Lower lobe of right lung (tissue), 2 donors: ENCODE measurements at regions not wholly inside any gene's neighbourhood (a gene's known extent, or its start where the extent isn't known, plus 50 kb on each side); places are given as distances from the start of the nearest gene placed in this dataset.
"Not testable (repeated sequence)": the region's sequence is repeated elsewhere in the genome, so short reads cannot be mapped to it uniquely, and the experiment has no call there.

Source experiments
- ATAC-seq, 2 donors: fragments of 200-7000 bp; cut with Tn5 transposase; one replicate each; pipeline ENCODE4 v1.9.1; 2020 to 2022; ENCODE audit warnings: mild to moderate bottlenecking in 2 of 2, moderate library complexity in 2 of 2
- DNase-seq: peaks from one replicate; pipeline ENCODE4 v3.0.0-alpha.2; 2020
- H3K27ac ChIP-seq: fragments of 200-600 bp; one replicate; pipeline ENCODE4 v1.8.0; 2022
- H3K27me3 ChIP-seq: fragments of 200-600 bp; one replicate; pipeline ENCODE4 v1.8.0; 2022; ENCODE audit warnings: low read depth
- H3K36me3 ChIP-seq: fragments of 200-600 bp; one replicate; pipeline ENCODE4 v1.8.0; 2022; ENCODE audit warnings: mild to moderate bottlenecking
- H3K4me1 ChIP-seq: fragments of 200-600 bp; one replicate; pipeline ENCODE4 v1.8.0; 2022
- H3K4me3 ChIP-seq: fragments of 200-600 bp; one replicate; pipeline ENCODE4 v1.8.0; 2022; ENCODE audit warnings: mild to moderate bottlenecking
- H3K9me3 ChIP-seq: fragments of 200-600 bp; one replicate; pipeline ENCODE4 v1.8.0; 2022
- intact Hi-C: fragments of 100-400 bp; cut with DNase I; formaldehyde crosslinking; loops from one replicate; pipeline ENCODE4 v1.11.0; 2022
- TF ChIP-seq, protein P1 (sequence below): fragments of 200-600 bp; IDR thresholded peaks from one replicate; pipeline ENCODE4 v1.8.0; 2022; ENCODE audit warnings: antibody characterized with exemption, mild to moderate bottlenecking
- donor health status: DM: no; HTN: yes; CAD: no; lungs with severe emphysema.

DNA sequence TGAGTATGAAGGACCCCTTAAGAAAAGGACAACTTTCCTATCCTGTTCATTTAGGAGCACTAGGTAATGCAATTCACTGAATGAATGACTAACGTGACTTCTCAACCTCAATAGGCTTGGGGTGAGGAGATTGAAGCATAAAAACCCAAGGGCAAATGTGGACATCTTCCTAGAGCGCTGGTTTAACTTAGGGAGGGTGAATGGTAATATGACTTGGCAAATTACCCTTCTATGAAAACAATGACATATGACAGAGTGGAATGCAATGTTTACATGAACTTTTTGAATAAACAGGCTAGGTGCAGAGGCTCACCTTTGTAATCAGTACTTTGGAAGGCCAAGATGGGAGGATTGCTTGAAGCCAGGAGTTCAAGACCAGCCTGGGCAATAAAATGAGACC, 83.9 kb upstream of the ANK3 start:
- H3K4me3 ChIP-seq: no peak overlapping the region
- no peak for DNase-seq
- ATAC-seq: no peak
- H3K9me3 ChIP-seq: no peaks in the 10 kb centered on the region
- intact Hi-C loops: no loop called here
- H3K4me1 ChIP-seq: no peaks in the 10 kb centered on the region
- no peak overlapping the region for H3K27ac ChIP-seq
- H3K27me3 ChIP-seq: no peaks in the 10 kb centered on the region
- H3K36me3 ChIP-seq: no peaks in the 10 kb centered on the region
- TF ChIP-seq, protein P1, sequence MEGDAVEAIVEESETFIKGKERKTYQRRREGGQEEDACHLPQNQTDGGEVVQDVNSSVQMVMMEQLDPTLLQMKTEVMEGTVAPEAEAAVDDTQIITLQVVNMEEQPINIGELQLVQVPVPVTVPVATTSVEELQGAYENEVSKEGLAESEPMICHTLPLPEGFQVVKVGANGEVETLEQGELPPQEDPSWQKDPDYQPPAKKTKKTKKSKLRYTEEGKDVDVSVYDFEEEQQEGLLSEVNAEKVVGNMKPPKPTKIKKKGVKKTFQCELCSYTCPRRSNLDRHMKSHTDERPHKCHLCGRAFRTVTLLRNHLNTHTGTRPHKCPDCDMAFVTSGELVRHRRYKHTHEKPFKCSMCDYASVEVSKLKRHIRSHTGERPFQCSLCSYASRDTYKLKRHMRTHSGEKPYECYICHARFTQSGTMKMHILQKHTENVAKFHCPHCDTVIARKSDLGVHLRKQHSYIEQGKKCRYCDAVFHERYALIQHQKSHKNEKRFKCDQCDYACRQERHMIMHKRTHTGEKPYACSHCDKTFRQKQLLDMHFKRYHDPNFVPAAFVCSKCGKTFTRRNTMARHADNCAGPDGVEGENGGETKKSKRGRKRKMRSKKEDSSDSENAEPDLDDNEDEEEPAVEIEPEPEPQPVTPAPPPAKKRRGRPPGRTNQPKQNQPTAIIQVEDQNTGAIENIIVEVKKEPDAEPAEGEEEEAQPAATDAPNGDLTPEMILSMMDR: no peak

DNA sequence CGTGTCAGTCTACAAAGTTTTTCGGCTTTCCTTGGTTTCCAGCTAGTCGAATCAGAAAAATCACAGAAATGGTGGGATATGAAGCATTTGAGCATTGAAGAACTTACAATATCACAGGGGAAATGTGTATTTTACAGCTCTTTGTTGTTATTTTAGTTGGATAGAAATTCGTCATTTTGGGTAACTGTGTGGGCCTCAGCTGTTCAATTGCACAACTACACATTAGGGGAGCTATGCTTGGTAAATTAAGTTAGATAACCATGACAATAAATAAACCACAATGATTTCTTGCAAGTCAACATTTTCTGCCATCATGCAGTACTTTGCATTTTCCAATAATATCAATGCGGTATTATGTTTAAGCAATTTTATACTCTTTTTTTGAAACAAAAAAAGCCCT, 80.4 kb upstream of the ANK3 start:
- no peak for ATAC-seq
- Histone ChIP-seq H3K9me3 (no peaks in the 10 kb centered on the region), H3K36me3 (no peaks in the 10 kb centered on the region), H3K4me3 (no peak overlapping the region), H3K27ac (no peak overlapping the region), H3K27me3 (no peaks in the 10 kb centered on the region), H3K4me1 (no peaks in the 10 kb centered on the region)
- TF ChIP-seq, protein P1: no peak
- no peak for DNase-seq
- intact Hi-C loops: no loop called here

DNA sequence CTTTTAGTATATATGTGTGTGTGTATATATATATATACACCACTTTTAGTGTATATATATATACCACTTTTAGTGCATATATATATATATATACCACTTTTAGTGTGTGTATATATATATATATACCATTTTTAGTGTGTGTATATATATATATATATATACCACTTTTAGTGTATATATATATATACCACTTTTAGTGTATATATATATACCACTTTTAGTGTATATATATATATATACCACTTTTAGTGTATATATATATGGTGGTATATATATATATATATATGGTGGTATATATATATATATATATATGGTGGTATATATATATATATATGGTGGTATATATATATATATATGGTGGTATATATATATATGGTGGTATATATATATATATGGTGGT, 79.5 kb upstream of the ANK3 start:
- ATAC-seq, H3K27me3 ChIP-seq, H3K27ac ChIP-seq, DNase-seq, H3K4me1 ChIP-seq, H3K9me3 ChIP-seq, H3K4me3 ChIP-seq, H3K36me3 ChIP-seq, intact Hi-C loops: not testable (repeated sequence)

DNA sequence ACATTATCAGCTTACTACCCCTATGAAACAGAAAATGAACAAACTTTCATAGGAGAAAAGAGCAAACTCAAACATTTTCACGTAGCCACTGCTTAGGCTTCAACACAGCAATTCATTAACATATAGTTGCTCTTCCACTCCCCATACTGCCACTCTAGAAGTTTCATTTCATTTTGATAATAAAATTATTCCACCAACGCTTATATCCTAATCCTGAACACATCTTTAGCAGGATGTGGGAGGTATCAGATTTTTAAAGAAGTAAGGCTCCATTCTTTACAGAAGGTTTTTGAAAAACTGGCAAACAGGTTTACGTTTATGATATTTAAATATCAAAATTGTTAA, 77.5 kb upstream of the ANK3 start:
- Histone ChIP-seq H3K4me1 (no peaks in the 10 kb centered on the region), H3K9me3 (no peaks in the 10 kb centered on the region), H3K27ac (no peak overlapping the region), H3K36me3 (no peaks in the 10 kb centered on the region), H3K27me3 (no peaks in the 10 kb centered on the region), H3K4me3 (no peak overlapping the region)
- TF ChIP-seq, protein P1: no peak
- DNase-seq (no peak), ATAC-seq (no peak)
- intact Hi-C loops: no loop called here

DNA sequence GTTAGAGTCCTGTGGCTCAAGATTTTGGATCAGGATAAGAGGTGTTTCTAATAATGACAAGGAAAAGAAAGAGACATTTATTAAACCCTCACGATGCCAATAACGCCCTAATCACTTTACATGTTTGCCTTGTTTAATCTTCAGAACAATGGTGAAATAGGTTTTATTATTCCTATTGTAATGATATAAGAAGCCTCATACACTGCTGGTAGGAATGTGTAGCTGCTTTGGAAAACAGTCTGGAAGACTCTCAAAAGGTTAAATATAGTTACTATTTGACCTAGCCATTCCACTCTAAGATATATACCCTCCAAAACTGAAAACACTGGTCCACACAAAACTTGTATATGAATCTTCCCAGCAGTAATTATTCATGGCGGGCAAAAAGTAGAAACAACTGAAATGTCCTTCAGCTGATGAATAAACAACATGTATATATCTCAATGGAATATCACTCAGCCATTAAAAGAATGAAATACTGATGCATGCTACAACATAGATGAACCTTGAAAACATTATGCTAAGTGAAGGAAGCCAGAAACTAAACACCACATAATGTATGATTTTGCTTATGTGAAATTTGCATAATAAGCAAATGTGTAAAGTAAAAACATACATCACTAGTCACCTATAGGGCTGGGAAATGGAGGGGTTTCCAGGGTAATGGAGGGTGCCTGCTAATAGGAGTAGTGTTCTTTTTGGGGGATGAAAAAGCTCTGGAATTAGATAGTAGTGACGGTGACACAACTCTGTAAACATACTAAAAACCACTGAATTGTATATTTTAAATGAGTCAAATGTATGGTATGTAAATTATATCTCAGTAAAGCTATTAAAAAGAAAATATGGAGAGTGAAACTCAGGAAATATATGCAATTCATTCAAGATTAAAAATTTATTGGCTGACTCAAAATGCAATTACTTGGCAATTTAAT, 76.9 kb upstream of the ANK3 start:
- Histone ChIP-seq H3K27me3 (no peaks in the 10 kb centered on the region), H3K4me1 (no peaks in the 10 kb centered on the region), H3K36me3 (no peaks in the 10 kb centered on the region), H3K27ac (no peak overlapping the region), H3K9me3 (no peaks in the 10 kb centered on the region), H3K4me3 (no peak overlapping the region)
- intact Hi-C loops: no loop called here
- DNase-seq (no peak), ATAC-seq (no peak)
- TF ChIP-seq, protein P1: no peak

DNA sequence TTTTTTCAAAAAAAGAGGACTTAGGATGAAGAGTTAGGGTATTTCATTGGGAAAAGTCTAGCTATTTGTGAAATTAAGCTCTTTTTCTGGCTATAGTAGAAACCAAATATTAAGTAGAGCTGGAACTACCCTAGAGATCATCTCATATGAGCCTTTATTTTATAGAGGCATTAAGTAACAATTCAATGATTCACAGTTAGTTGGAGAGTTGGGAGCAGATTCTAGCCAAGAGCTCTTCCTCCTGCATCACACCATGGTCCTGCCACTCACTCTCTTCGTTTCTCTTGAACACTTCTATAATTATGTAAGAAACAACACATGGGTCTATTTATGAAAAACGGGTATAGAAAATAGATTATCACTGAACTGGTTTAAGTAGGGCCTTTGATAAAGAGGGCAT, 76.1 kb upstream of the ANK3 start:
- TF ChIP-seq, protein P1: no peak
- intact Hi-C loops: no loop called here
- H3K36me3 ChIP-seq: no peaks in the 10 kb centered on the region
- H3K27me3 ChIP-seq: no peaks in the 10 kb centered on the region
- H3K4me1 ChIP-seq: no peaks in the 10 kb centered on the region
- no peak overlapping the region for H3K27ac ChIP-seq
- H3K9me3 ChIP-seq: no peaks in the 10 kb centered on the region
- H3K4me3 ChIP-seq: no peak overlapping the region
- DNase-seq: no peak
- ATAC-seq: no peak
